ENCODE measurements at regions not wholly inside any gene's neighbourhood (a gene's known extent, or its start where the extent isn't known, plus 50 kb on each side); places are given as distances from the start of the nearest gene placed in this dataset.

DNA sequence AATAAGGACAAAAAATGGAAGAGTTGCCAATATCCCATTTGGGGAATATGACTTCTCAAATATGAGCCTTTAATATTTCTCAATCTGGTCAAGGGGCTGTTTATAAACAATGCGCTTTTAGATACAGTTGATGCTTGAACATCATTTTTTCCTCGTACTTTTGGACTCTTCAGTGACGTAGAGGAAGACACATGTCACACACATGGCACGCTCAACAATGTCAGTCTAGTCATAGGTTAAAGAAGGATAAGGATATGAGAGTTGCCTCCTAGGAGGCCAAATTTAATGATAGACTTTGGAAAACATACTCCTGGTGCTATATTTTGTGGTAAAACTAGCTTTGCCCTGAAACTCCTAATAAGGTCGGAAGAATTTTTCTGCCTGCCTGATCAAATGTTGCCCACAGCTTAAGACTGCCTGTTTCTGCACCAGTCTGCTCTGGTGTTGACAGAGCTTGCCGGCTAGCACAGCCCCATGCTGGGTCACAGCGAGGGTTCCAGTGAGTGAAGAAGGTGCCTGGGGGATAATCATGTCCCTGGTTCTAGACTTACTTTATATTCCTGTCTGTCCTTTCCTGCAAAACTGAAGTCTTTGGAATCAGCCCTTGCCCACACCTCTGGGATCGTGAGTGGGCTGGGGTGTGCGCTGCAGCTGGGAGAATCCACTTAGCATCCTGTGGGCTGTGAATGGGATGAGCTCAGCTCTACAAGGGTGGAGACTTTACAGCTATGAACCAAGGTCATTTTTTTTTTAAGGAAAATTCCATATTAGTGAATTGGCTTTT, 230.8 kb upstream of the IRX4 start:
- H3K4me1 ChIP-seq (ENCODE audit: control insufficient read depth, insufficient read depth, low read length) = no peaks in the 10 kb centered on the region
- H3K9ac ChIP-seq (ENCODE audit: low read length) = no peak overlapping the region
- no peaks in the 10 kb centered on the region for H3K36me3 ChIP-seq (ENCODE audit: control insufficient read depth, insufficient read depth, low read length, severe bottlenecking)
- H3K4me3 ChIP-seq (ENCODE audit: low read length) = no peak overlapping the region
- no peak for DNase-seq (ENCODE audit: low read depth)
- H3K27me3 ChIP-seq (replicated peaks; ENCODE audit: control insufficient read depth, insufficient read depth, low read length) = peaks cover 3% of the 10 kb centered on the region
- no peaks in the 10 kb centered on the region for H3K9me3 ChIP-seq (ENCODE audit: control insufficient read depth, low read length)

DNA sequence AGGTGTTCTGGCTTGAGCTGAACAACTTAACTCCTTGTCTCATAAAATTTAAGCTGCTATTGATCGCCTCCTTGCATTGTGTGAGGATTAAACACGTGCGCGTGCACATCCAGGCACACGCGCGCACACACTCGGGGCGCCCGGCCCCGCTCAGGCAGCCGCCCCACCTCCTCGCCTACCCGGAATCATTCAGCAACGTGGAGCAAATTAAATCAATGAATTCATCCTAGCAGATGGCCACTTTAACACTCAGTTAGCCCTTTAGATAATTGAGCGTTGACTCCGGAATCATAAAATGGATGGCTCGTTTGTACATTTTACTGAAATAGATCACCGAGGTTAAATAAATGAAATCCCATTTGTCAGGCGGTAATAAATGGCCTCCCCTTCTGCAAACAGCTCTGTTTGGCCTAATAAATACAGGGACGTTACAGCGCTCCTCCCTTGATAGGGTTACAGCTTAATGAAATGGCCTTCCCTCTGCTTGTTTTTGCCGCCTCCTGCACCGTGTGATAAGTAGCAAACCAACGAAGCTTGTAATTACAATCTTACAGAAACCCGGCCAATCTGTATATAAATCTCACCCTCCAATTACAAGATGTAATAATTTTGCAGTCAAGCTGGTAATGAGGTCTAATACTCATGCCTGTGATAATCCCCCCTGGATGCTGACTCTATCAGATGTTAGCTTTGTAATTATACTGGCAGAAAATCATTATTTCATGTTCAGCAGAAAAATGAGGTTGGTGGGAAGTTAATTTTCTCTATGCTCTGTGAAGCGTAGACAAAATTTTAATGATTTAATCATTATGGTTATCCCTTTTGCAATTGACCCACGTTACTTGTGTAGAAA, 229.7 kb upstream of the IRX4 start:
- no peak overlapping the region for H3K4me3 ChIP-seq (ENCODE audit: low read length)
- H3K4me1 ChIP-seq (ENCODE audit: control insufficient read depth, insufficient read depth, low read length) = no peaks in the 10 kb centered on the region
- no peak for DNase-seq (ENCODE audit: low read depth)
- H3K27me3 ChIP-seq (replicated peaks; ENCODE audit: control insufficient read depth, insufficient read depth, low read length) = peaks cover 3% of the 10 kb centered on the region
- H3K9ac ChIP-seq (ENCODE audit: low read length) = no peak overlapping the region
- no peaks in the 10 kb centered on the region for H3K36me3 ChIP-seq (ENCODE audit: control insufficient read depth, insufficient read depth, low read length, severe bottlenecking)
- H3K9me3 ChIP-seq (ENCODE audit: control insufficient read depth, low read length) = no peaks in the 10 kb centered on the region

DNA sequence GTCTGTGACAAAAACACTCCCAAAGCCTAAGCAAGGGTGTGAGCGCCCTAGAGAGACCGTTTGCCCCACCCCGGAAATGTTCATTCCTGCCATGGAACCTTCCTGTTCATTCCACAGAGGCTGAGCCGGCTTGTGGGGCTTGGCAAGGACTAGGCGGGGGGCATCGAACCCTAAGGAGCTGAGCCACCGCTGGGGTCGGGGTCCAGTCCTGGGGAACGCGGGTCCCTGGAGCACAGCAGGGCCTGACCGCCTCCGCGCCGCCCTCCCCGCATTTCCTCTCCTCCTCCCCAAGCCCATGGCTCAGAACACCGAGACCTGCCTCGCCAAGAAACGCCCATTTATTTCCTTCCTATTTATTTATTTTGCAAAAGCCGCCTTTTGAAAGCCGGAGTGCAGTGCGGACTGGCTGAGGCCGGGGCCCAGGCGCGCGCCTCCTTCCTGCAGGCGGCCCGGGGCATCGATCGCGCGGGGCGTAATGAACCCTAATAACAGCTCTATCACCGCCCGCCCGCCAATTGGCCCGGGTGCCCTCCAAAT, 228.9 kb upstream of the IRX4 start:
- Histone ChIP-seq H3K9ac (ENCODE audit: low read length) (no peak overlapping the region), H3K4me3 (ENCODE audit: low read length) (no peak overlapping the region), H3K4me1 (ENCODE audit: control insufficient read depth, insufficient read depth, low read length) (no peaks in the 10 kb centered on the region), H3K27me3 (replicated peaks; ENCODE audit: control insufficient read depth, insufficient read depth, low read length) (peaks cover 3% of the 10 kb centered on the region), H3K9me3 (ENCODE audit: control insufficient read depth, low read length) (peaks cover 6% of the 10 kb centered on the region), H3K36me3 (ENCODE audit: control insufficient read depth, insufficient read depth, low read length, severe bottlenecking) (no peaks in the 10 kb centered on the region)
- DNase-seq (ENCODE audit: low read depth) = no peak

DNA sequence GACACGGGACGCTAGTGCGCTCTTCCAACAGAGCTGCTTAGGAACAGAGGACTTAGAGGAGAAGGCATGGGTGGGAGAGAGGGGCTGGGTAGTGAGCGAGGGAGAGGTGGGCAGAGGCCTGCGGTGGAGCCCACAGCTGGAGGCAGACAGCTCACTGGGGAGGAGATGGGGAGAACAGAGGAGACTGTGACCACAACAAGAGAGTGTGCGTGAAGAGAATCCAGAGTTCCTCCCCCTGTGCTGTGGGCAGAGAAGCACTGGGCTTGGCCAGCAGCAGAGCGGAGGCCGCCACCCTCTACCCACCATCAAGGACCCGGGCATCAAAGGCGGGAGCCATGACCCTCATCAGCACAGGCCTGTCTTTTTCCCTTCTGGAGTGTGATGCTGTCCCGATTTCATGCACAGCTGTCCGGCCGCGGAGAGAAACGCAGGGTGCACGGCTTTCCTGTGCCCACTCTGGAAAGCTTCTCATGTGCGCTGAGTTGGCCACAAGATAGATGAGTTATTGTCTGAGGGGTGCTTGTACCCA, 228.3 kb upstream of the IRX4 start:
- no peak overlapping the region for H3K9ac ChIP-seq (ENCODE audit: low read length)
- H3K4me1 ChIP-seq (ENCODE audit: control insufficient read depth, insufficient read depth, low read length) = no peaks in the 10 kb centered on the region
- DNase-seq (ENCODE audit: low read depth) = no peak
- H3K36me3 ChIP-seq (ENCODE audit: control insufficient read depth, insufficient read depth, low read length, severe bottlenecking) = no peaks in the 10 kb centered on the region
- H3K9me3 ChIP-seq (ENCODE audit: control insufficient read depth, low read length) = peaks cover 12% of the 10 kb centered on the region
- peaks cover 3% of the 10 kb centered on the region for H3K27me3 ChIP-seq (replicated peaks; ENCODE audit: control insufficient read depth, insufficient read depth, low read length)
- H3K4me3 ChIP-seq (ENCODE audit: low read length) = no peak overlapping the region

DNA sequence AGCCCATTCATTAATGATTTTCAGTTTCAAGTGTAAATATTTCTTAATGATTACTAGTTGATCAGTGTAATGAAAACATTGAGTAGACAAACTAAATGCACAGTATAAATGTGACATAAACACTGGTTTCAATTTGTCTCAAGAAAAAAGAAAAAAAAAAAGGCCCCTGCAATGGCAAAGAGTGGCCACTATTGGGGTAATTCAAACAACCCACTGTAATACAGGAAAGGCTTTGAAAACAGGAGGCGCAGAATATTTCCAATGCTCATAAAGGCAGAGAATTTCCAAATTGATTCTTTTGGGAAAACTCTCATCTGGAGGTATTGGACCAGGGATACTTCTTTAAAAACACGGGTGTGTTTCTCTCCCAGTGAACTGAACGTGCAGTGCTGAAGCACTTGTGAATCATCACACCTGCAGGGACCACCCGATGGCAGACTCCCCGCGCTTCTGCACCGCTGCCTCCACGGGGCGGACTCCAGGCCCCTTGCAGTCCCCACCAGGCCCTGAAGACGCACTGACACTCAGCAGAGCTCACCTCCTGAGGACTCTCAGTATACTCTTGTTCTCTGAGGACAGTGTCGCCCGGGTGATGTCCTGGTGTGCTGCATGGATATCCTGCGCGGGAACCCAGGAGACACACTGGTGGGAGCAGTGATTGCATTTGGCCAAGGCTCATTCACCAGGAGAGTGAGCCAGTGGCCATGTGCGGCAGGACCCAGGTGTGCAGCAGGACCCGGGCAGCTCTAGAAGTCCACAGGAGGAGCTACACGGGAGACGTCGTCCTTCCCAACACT, 227.6 kb upstream of the IRX4 start:
- H3K4me1 ChIP-seq (ENCODE audit: control insufficient read depth, insufficient read depth, low read length) = no peaks in the 10 kb centered on the region
- H3K27me3 ChIP-seq (replicated peaks; ENCODE audit: control insufficient read depth, insufficient read depth, low read length) = peaks cover 3% of the 10 kb centered on the region
- DNase-seq (ENCODE audit: low read depth) = no peak
- no peaks in the 10 kb centered on the region for H3K36me3 ChIP-seq (ENCODE audit: control insufficient read depth, insufficient read depth, low read length, severe bottlenecking)
- no peak overlapping the region for H3K9ac ChIP-seq (ENCODE audit: low read length)
- peaks cover 17% of the 10 kb centered on the region for H3K9me3 ChIP-seq (ENCODE audit: control insufficient read depth, low read length)
- H3K4me3 ChIP-seq (ENCODE audit: low read length) = no peak overlapping the region

DNA sequence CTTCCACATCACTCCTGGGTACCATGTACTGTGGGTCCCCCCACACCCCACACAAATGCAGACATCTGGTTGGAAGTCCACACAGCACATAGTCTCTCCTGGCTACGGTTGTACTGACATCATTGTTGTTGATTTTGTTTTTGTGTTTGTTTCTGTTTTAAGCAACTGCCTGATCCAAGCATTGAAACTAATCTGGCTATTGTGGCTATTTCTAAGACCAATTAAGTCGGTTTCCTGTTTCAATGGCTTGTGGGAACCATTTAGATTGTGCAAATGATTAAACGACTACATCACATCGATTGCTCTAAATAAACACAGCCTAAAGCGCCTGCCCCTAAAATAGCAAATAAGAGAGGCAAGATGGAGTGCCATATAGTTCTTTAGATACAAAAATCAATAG, 226.8 kb upstream of the IRX4 start:
- Histone ChIP-seq H3K27me3 (replicated peaks; ENCODE audit: control insufficient read depth, insufficient read depth, low read length) (peaks cover 3% of the 10 kb centered on the region), H3K36me3 (ENCODE audit: control insufficient read depth, insufficient read depth, low read length, severe bottlenecking) (no peaks in the 10 kb centered on the region), H3K9ac (ENCODE audit: low read length) (no peak overlapping the region), H3K4me3 (ENCODE audit: low read length) (no peak overlapping the region), H3K4me1 (ENCODE audit: control insufficient read depth, insufficient read depth, low read length) (no peaks in the 10 kb centered on the region), H3K9me3 (ENCODE audit: control insufficient read depth, low read length) (peaks cover 17% of the 10 kb centered on the region)
- DNase-seq (ENCODE audit: low read depth) = no peak

DNA sequence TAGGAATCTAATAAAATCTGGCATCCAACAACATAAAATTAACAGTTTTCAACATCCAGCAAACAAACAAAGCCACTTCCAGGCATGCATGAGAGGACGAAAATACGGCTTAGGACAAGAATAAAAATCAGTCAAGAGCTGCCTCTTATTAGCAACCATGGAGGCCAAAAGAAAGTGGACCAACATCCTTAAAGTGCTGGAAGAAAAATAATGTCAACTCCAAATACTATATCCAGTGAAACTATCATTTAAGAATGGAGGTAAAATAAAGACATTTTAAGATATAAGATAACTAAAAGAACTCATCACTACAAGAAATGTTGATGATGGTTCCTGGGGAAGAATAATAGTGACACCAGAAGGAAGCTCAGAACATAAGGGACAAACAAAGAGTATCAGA, 224.0 kb upstream of the IRX4 start:
- H3K27me3 ChIP-seq (replicated peaks; ENCODE audit: control insufficient read depth, insufficient read depth, low read length) = peaks cover 3% of the 10 kb centered on the region
- no peaks in the 10 kb centered on the region for H3K4me1 ChIP-seq (ENCODE audit: control insufficient read depth, insufficient read depth, low read length)
- H3K4me3 ChIP-seq (ENCODE audit: low read length) = no peak overlapping the region
- no peaks in the 10 kb centered on the region for H3K36me3 ChIP-seq (ENCODE audit: control insufficient read depth, insufficient read depth, low read length, severe bottlenecking)
- H3K9ac ChIP-seq (ENCODE audit: low read length) = no peak overlapping the region
- DNase-seq (ENCODE audit: low read depth) = no peak
- peaks cover 17% of the 10 kb centered on the region for H3K9me3 ChIP-seq (ENCODE audit: control insufficient read depth, low read length)

DNA sequence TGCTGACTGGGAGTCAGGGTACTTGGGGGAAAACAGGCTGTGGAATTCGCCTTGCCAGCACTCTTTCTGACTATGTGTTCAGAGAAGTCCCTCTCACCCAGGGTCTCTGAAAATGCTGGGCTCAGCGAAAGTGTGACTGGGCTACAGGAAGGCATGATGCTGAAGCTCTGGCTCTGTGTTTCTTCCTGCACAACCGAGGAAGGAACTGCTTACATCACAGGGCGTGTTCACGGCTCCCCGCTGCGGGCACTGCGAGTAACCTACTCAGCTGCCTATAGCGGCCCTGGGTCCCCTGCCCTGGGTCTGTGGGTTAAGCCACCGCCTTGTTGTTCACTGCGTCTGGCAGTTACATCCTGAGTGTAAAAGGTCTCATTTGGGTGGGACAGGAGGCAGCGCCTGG, 222.4 kb upstream of the IRX4 start:
- no peaks in the 10 kb centered on the region for H3K4me1 ChIP-seq (ENCODE audit: control insufficient read depth, insufficient read depth, low read length)
- H3K4me3 ChIP-seq (ENCODE audit: low read length) = no peak overlapping the region
- no peak overlapping the region for H3K9ac ChIP-seq (ENCODE audit: low read length)
- H3K27me3 ChIP-seq (replicated peaks; ENCODE audit: control insufficient read depth, insufficient read depth, low read length) = peaks cover 3% of the 10 kb centered on the region
- peaks cover 17% of the 10 kb centered on the region for H3K9me3 ChIP-seq (ENCODE audit: control insufficient read depth, low read length)
- DNase-seq (ENCODE audit: low read depth) = no peak
- no peaks in the 10 kb centered on the region for H3K36me3 ChIP-seq (ENCODE audit: control insufficient read depth, insufficient read depth, low read length, severe bottlenecking)

DNA sequence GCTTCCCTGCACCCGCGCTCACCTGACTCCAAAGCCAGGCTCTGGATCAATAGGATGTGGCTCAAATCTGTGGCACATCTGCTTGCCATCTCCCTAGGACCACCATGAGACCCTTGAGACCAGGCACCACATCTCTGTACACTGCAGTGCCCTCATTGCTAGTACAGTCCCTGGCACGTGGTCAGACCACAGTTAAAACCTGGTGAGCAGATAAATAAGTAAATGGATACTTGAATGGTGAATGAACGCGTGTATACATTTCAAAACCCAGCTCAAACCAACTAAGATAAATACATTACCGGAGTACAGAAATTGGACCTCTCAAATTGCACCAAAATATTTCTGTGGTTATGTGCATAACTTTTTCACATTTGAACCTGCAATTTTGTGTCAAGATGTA, 221.2 kb upstream of the IRX4 start:
- Histone ChIP-seq H3K9ac (ENCODE audit: low read length) (no peak overlapping the region), H3K9me3 (ENCODE audit: control insufficient read depth, low read length) (peaks cover 17% of the 10 kb centered on the region), H3K36me3 (ENCODE audit: control insufficient read depth, insufficient read depth, low read length, severe bottlenecking) (no peaks in the 10 kb centered on the region), H3K4me1 (ENCODE audit: control insufficient read depth, insufficient read depth, low read length) (no peaks in the 10 kb centered on the region), H3K27me3 (replicated peaks; ENCODE audit: control insufficient read depth, insufficient read depth, low read length) (no peaks in the 10 kb centered on the region), H3K4me3 (ENCODE audit: low read length) (no peak overlapping the region)
- DNase-seq (ENCODE audit: low read depth) = no peak

DNA sequence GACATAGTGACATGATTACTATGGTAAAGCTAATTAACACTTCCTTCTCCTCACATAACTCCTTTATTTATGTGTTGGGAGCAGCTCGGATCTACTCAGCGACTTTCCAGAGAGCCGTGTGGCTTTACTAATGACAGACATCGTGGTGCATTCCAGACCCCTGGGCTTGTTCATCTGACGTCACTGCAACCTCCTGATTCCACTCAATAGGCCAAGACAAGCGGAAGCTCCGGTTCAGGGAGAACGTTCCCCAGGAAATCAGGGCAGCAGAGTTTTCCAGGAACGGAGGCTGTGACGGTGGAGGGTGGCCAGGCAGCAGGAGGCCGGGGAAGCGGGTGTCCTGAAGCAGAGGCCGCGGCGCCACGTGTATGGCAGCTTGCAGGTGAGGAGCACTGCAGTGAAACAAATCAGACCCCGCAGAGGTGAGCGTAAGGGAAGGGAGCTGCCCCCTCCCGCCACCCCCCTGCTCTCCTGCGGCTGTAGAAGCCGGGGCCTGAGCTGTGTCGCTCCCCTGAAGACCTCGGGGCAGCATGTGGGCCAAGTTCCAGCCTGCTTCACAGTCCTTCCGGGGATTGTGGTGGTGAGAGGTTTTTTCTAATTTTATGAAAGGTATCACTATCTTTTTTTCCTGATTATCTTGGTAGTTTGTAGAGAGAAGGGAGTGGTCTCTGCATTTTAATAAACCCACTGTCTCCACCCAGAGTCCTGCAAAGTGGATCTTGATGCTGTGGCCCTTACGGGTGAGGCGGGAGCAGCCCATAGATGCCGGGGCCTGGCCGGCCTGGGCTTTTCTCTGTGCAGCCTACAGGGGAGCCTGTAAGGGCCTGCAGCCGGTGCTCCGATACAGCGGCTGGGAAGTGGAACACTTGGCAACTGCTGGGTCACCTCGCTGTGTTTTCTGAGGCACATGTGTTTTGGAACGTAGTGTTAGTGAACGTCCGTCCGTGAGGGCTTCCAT, 220.4 kb upstream of the IRX4 start:
- Histone ChIP-seq H3K9ac (ENCODE audit: low read length) (no peak overlapping the region), H3K9me3 (ENCODE audit: control insufficient read depth, low read length) (peaks cover 17% of the 10 kb centered on the region), H3K27me3 (replicated peaks; ENCODE audit: control insufficient read depth, insufficient read depth, low read length) (no peaks in the 10 kb centered on the region), H3K4me1 (ENCODE audit: control insufficient read depth, insufficient read depth, low read length) (no peaks in the 10 kb centered on the region), H3K4me3 (ENCODE audit: low read length) (no peak overlapping the region), H3K36me3 (ENCODE audit: control insufficient read depth, insufficient read depth, low read length, severe bottlenecking) (no peaks in the 10 kb centered on the region)
- no peak for DNase-seq (ENCODE audit: low read depth)

Measured in adipocyte (in vitro differentiated cells).